ENCODE measurements at regions not wholly inside any gene's neighbourhood (a gene's known extent, or its start where the extent isn't known, plus 50 kb on each side); places are given as distances from the start of the nearest gene placed in this dataset.

GRCh38 chr10:118449521-118449920, 107.4 kb upstream of the FAM204A start (continued):
- TF ChIP-seq ZHX1 (CRISPR knock-in tag; IDR thresholded peaks at IDR 0.05; ENCODE audit: low read depth) (no peak), BRD4 (CRISPR knock-in tag; IDR thresholded peaks at IDR 0.05) (no peak), ZNF558 (CRISPR knock-in tag; IDR thresholded peaks at IDR 0.05; ENCODE audit: borderline replicate concordance) (no peak), MAZ (IDR thresholded peaks at IDR 0.05; ENCODE audit: borderline replicate concordance, low read depth, low read length) (no peak), MAZ (CRISPR knock-in tag; IDR thresholded peaks at IDR 0.05; ENCODE audit: low read depth) (no peak)

- FAIRE-seq (no peak), ATAC-seq (no peak), DNase-seq (ENCODE audit: low spot score) (no peak)
- TF ChIP-seq ZNF614 (CRISPR knock-in tag; IDR thresholded peaks at IDR 0.05; ENCODE audit: borderline replicate concordance), result no peak
- no peak for TF ChIP-seq CEBPG (CRISPR knock-in tag; IDR thresholded peaks at IDR 0.05)
- no peak for TF ChIP-seq SNAPC5 (CRISPR knock-in tag; IDR thresholded peaks at IDR 0.05; ENCODE audit: borderline replicate concordance)
- TF ChIP-seq ZNF704 (CRISPR knock-in tag; IDR thresholded peaks at IDR 0.05; ENCODE audit: borderline replicate concordance), result no peak
- TF ChIP-seq KLF11 (CRISPR knock-in tag; IDR thresholded peaks at IDR 0.05), result no peak
- Histone ChIP-seq H3K27me3 (ENCODE audit: control insufficient read depth in 1 of 2, insufficient read depth in 2 of 2, low read length in 2 of 2) (peaks cover 0 to 34% of the 10 kb centered on the region in 2 experiments; a peak in 2 of 5 replicates), H2AFZ (ENCODE audit: low read length) (no peak overlapping the region), H3K9ac (ENCODE audit: insufficient read depth, low read depth, low read length) (no peak overlapping the region), H3K79me2 (ENCODE audit: insufficient read depth, low read length) (no peaks in the 10 kb centered on the region), H3K4me2 (ENCODE audit: low read depth, low read length) (no peak overlapping the region), H3K9me3 (ENCODE audit: low read length) (peaks cover 5% of the 10 kb centered on the region), H4K20me1 (ENCODE audit: insufficient read depth, low read length) (no peaks in the 10 kb centered on the region), H3K36me3 (replicated peaks in 1 of 2; ENCODE audit: control insufficient read depth in 1 of 2, insufficient read depth in 2 of 2, low read length in 2 of 2) (no peaks in the 10 kb centered on the region), H3K27ac (ENCODE audit: extremely low read length, insufficient read depth, low read length) (no peak overlapping the region), H3K4me1 (ENCODE audit: insufficient read depth, low read length) (no peaks in the 10 kb centered on the region), H3K4me3 (replicated peaks in 1 of 3; ENCODE audit: insufficient read depth in 1 of 3, low read depth in 2 of 3, low read length in 3 of 3) (no peak overlapping the region)
- in situ Hi-C loops (cut with HindIII; ENCODE audit: extremely low pct_ligation_motif_present, low pct_unique_long_range_greater_than_20kb) (loop anchor here (25.0 kb wide), 1 partner anchor 961 kb away; no protein-coding TSS in a partner anchor), intact Hi-C loops (cut with micrococcal nuclease; ENCODE audit: unreplicated experiment) (no loop called here)
- ChIA-PET POLR2A (no interaction called here), CTCF (ENCODE audit: low intra/inter-chr PET ratio, low total read pairs) (no interaction called here)
- 0% methylated on average over 4 of the region's 5 CpGs for WGBS (ENCODE audit: low lambda C conversion rate)
- no TSS peak for BruUV-seq (replicated peaks)
These were observed 106.6 kb upstream of the FAM204A start for GRCh38 chr10:118448744-118449143.
